ENCODE measurements at regions not wholly inside any gene's neighbourhood (a gene's known extent, or its start where the extent isn't known, plus 50 kb on each side); places are given as distances from the start of the nearest gene placed in this dataset.

- Mint-ChIP-seq H3K9me3 (peaks cover 51% of the 10 kb centered on the region), H3K27ac (no peak overlapping the region), H3K36me3 (ENCODE audit: low read depth) (no peaks in the 10 kb centered on the region), H3K4me3 (no peak overlapping the region), H3K4me1 (ENCODE audit: low read depth) (no peaks in the 10 kb centered on the region), H3K27me3 (ENCODE audit: insufficient read depth) (no peaks in the 10 kb centered on the region; the same call in 1 of the 2 replicates)
- TF ChIP-seq CTCF (IDR thresholded peaks at IDR 0.05), result no peak
- DNase-seq, result no peak
Measured at GRCh38 chr10:128916383-128916782, 550.7 kb upstream of the MGMT start.

- no peak overlapping the region for H3K27ac Mint-ChIP-seq
- H3K27me3 Mint-ChIP-seq (ENCODE audit: insufficient read depth), result no peaks in the 10 kb centered on the region; the same call in 1 of the 2 replicates
- no peaks in the 10 kb centered on the region for H3K4me1 Mint-ChIP-seq (ENCODE audit: low read depth)
- no peak for DNase-seq
- H3K36me3 Mint-ChIP-seq (ENCODE audit: low read depth), result no peaks in the 10 kb centered on the region; the same call in 1 of the 2 replicates
- no peak for TF ChIP-seq CTCF (IDR thresholded peaks at IDR 0.05)
- no peak overlapping the region for H3K4me3 Mint-ChIP-seq
- H3K9me3 Mint-ChIP-seq, result peaks cover 56% of the 10 kb centered on the region
Measured at GRCh38 chr10:128921389-128922022, 545.5 kb upstream of the MGMT start.

- H3K36me3 Mint-ChIP-seq (ENCODE audit: low read depth), result no peaks in the 10 kb centered on the region; the same call in 1 of the 2 replicates
- H3K27me3 Mint-ChIP-seq (ENCODE audit: insufficient read depth), result no peaks in the 10 kb centered on the region; the same call in 1 of the 2 replicates
- H3K4me1 Mint-ChIP-seq (ENCODE audit: low read depth), result no peaks in the 10 kb centered on the region
- H3K4me3 Mint-ChIP-seq, result no peak overlapping the region
- DNase-seq, result no peak
- no peak for TF ChIP-seq CTCF (IDR thresholded peaks at IDR 0.05)
- peaks cover 60% of the 10 kb centered on the region for H3K9me3 Mint-ChIP-seq
- no peak overlapping the region for H3K27ac Mint-ChIP-seq
Measured at GRCh38 chr10:128922172-128922571, 544.9 kb upstream of the MGMT start.

GRCh38 chr10:128922619-128923196 is 544.3 kb upstream of the MGMT start:
- H3K27ac Mint-ChIP-seq, result no peak overlapping the region
- H3K4me3 Mint-ChIP-seq, result no peak overlapping the region

GRCh38 chr10:128924918-128925317 is 542.1 kb upstream of the MGMT start:
- no peak for TF ChIP-seq CTCF (IDR thresholded peaks at IDR 0.05)
- H3K9me3 Mint-ChIP-seq, result peaks cover 62% of the 10 kb centered on the region
- no peaks in the 10 kb centered on the region; the same call in 1 of the 2 replicates for H3K27me3 Mint-ChIP-seq (ENCODE audit: insufficient read depth)
- no peak for DNase-seq
- H3K27ac Mint-ChIP-seq, result no peak overlapping the region
- H3K4me1 Mint-ChIP-seq (ENCODE audit: low read depth), result no peaks in the 10 kb centered on the region
- peaks cover 7% of the 10 kb centered on the region for H3K36me3 Mint-ChIP-seq (ENCODE audit: low read depth)
- no peak overlapping the region for H3K4me3 Mint-ChIP-seq

More at GRCh38 chr10:128922619-128923196, 544.3 kb upstream of the MGMT start:
- DNase-seq, result no peak
- Mint-ChIP-seq H3K36me3 (ENCODE audit: low read depth) (no peaks in the 10 kb centered on the region; the same call in 1 of the 2 replicates), H3K9me3 (peaks cover 65% of the 10 kb centered on the region), H3K27me3 (ENCODE audit: insufficient read depth) (no peaks in the 10 kb centered on the region; the same call in 1 of the 2 replicates), H3K4me1 (ENCODE audit: low read depth) (no peaks in the 10 kb centered on the region)
- no peak for TF ChIP-seq CTCF (IDR thresholded peaks at IDR 0.05)

All from HFFc6 (cell line).